GM12891 (cell line): ENCODE measurements at regions not wholly inside any gene's neighbourhood (a gene's known extent, or its start where the extent isn't known, plus 50 kb on each side); places are given as distances from the start of the nearest gene placed in this dataset.

Experiments
- PAX5 ChIP-seq: IDR thresholded peaks from 2 replicates; pipeline ENCODE4 v1.6.1; 2011; ENCODE audit warnings: low read length, moderate library complexity, mild to moderate bottlenecking; ENCODE audit not compliant: insufficient read depth, severe bottlenecking
- POLR2A ChIP-seq: IDR thresholded peaks from 2 replicates; pipeline ENCODE4 v1.6.1; 2011; ENCODE audit warnings: low read depth, low read length, control low read depth
- POLR2AphosphoS5 ChIP-seq: IDR thresholded peaks from 2 replicates; pipeline ENCODE4 v1.6.1; 2011; ENCODE audit warnings: low read depth, low read length, control low read depth
- POU2F2 ChIP-seq: IDR thresholded peaks from 2 replicates; pipeline ENCODE4 v1.6.1; 2011; ENCODE audit warnings: low read depth, mild to moderate bottlenecking, control low read depth, low read length, moderate library complexity
- SPI1 ChIP-seq: IDR thresholded peaks from 2 replicates; pipeline ENCODE4 v1.6.1; 2011; ENCODE audit warnings: low read depth, low read length, control low read depth
- TAF1 ChIP-seq: IDR thresholded peaks from 2 replicates; pipeline ENCODE4 v1.6.1; 2011; ENCODE audit warnings: low read depth, low read length, control low read depth

- TF ChIP-seq TAF1 (no peak), POLR2A (no peak), POLR2AphosphoS5 (no peak), SPI1 (no peak), POU2F2 (no peak), PAX5 (no peak)
Measured at GRCh38 chr12:13340149-13340548, 143.6 kb downstream of the EMP1 start.
